ENCODE measurements at regions not wholly inside any gene's neighbourhood (a gene's known extent, or its start where the extent isn't known, plus 50 kb on each side); places are given as distances from the start of the nearest gene placed in this dataset.

- Histone ChIP-seq H3K4me1 (ENCODE audit: control insufficient read depth, insufficient read depth, low read length) (no peaks in the 10 kb centered on the region), H3K9me3 (ENCODE audit: control insufficient read depth, insufficient read depth, low read depth, low read length) (no peaks in the 10 kb centered on the region), H3K27ac (ENCODE audit: extremely low read depth, low read depth, low read length) (no peak overlapping the region), H3K36me3 (ENCODE audit: control insufficient read depth in 2 of 2, insufficient read depth in 1 of 2, low read length in 2 of 2) (no peaks in the 10 kb centered on the region), H3K4me3 (ENCODE audit: low read depth, low read length) (no peak overlapping the region)
- TF ChIP-seq ZNF266 (tag by site-specific recombination; IDR thresholded peaks at IDR 0.05; ENCODE audit: low read depth): no peak
- TF ChIP-seq ZSCAN16 (tag by site-specific recombination; IDR thresholded peaks at IDR 0.05): no peak
- no peak for TF ChIP-seq ZNF776 (tag by site-specific recombination; IDR thresholded peaks at IDR 0.05; ENCODE audit: borderline replicate concordance)
- CTCF ChIA-PET: no interaction called here
- POLR2A ChIA-PET: no interaction called here
These were observed 170.3 kb upstream of the PRR16 start for GRCh38 chr5:120293796-120294195.

- ChIA-PET POLR2A (no interaction called here), CTCF (interaction anchor here (0.7 kb wide), 1 partner anchor 361 kb away, joined by 3 read pairs; no protein-coding TSS in a partner anchor)
- Histone ChIP-seq H3K9me3 (ENCODE audit: control insufficient read depth, insufficient read depth, low read depth, low read length) (no peaks in the 10 kb centered on the region), H3K4me1 (ENCODE audit: control insufficient read depth, insufficient read depth, low read length) (no peaks in the 10 kb centered on the region), H3K36me3 (ENCODE audit: control insufficient read depth in 2 of 2, insufficient read depth in 1 of 2, low read length in 2 of 2) (no peaks in the 10 kb centered on the region), H3K27ac (ENCODE audit: extremely low read depth, low read depth, low read length) (no peak overlapping the region), H3K4me3 (ENCODE audit: low read depth, low read length) (no peak overlapping the region)
- TF ChIP-seq ZBTB17 (tag by site-specific recombination; IDR thresholded peaks at IDR 0.05): no peak
- no peak for TF ChIP-seq RBAK (tag by site-specific recombination; IDR thresholded peaks at IDR 0.05)
- TF ChIP-seq GLIS1 (tag by site-specific recombination; IDR thresholded peaks at IDR 0.05): no peak
- no peak for TF ChIP-seq YY1 (tag by site-specific recombination; IDR thresholded peaks at IDR 0.05)
- TF ChIP-seq FEZF1 (tag by site-specific recombination; IDR thresholded peaks at IDR 0.05): no peak
- no peak for TF ChIP-seq PRDM10 (tag by site-specific recombination; IDR thresholded peaks at IDR 0.05)
- TF ChIP-seq ZNF302 (tag by site-specific recombination; IDR thresholded peaks at IDR 0.05; ENCODE audit: low read depth): no peak
- TF ChIP-seq ZNF37A (tag by site-specific recombination; IDR thresholded peaks at IDR 0.05): no peak
- no peak for TF ChIP-seq ZNF280C (tag by site-specific recombination; IDR thresholded peaks at IDR 0.05)
- TF ChIP-seq ZXDB (tag by site-specific recombination; IDR thresholded peaks at IDR 0.05): no peak
- TF ChIP-seq MYNN (tag by site-specific recombination; IDR thresholded peaks at IDR 0.05; ENCODE audit: borderline replicate concordance): no peak
- no peak for TF ChIP-seq ZNF530 (tag by site-specific recombination; IDR thresholded peaks at IDR 0.05; ENCODE audit: low read depth)
- no peak for TF ChIP-seq ZNF555 (tag by site-specific recombination; conservative IDR thresholded peaks at IDR 0.05)
- no peak for TF ChIP-seq ZNF112 (tag by site-specific recombination; IDR thresholded peaks at IDR 0.05)
- no peak for TF ChIP-seq ZNF248 (tag by site-specific recombination; IDR thresholded peaks at IDR 0.05)
- TF ChIP-seq ZNF184 (tag by site-specific recombination; IDR thresholded peaks at IDR 0.05): no peak
- no peak for TF ChIP-seq ZEB2 (tag by site-specific recombination; IDR thresholded peaks at IDR 0.05)
These were observed 166.5 kb upstream of the PRR16 start for GRCh38 chr5:120297616-120298015.

Data from HEK293 (cell line).